HG02571 (cell line): ENCODE measurements at regions not wholly inside any gene's neighbourhood (a gene's known extent, or its start where the extent isn't known, plus 50 kb on each side); places are given as distances from the start of the nearest gene placed in this dataset.

Experiments
- ATAC-seq: cut with Tn5 transposase; IDR thresholded peaks from one replicate; pipeline ENCODE4 v1.9.1; 2021; ENCODE audit warnings: mild to moderate bottlenecking, moderate library complexity; ENCODE audit not compliant: unreplicated experiment

DNA sequence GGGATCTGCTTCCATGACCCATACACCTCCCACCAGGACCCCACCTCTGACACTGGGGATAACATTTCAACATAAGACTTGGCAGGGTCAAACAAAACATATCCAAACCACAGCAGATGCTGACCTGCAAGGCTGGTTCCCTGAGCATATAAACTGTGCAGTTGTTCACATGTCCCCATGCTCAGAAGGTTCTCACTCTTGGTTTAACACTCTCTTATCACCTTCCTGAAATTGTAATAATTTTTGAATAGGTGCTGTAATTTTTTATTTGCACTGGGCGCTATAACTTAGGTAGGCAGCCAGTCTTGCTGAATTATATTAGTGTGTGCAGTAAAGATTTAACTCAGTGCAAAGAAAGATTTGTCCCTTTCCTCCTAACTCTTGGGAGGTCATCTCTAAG is 824.8 kb upstream of the SOX9 start:
- ATAC-seq = no peak

DNA sequence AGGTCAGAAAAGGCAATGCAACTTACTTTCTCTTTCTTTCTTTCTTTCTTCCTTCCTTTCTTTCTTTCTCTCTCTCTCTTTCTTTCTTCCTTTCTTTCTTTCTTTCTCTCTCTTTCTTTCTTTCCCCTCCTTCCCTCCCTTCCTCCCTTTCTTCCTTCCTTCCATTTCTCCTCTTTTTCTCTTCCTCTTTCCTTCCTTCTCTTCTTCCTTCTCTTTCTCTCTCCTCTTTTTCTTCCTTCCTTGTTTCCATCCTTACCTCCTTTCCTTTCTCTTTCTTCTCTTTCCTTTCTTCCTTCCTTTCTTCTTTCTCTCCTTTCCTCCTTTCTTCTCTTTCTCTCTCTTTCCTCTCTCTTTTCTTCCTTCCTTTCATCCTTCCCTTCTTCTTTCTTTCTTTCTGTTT is 819.8 kb upstream of the SOX9 start:
- no peak for ATAC-seq

DNA sequence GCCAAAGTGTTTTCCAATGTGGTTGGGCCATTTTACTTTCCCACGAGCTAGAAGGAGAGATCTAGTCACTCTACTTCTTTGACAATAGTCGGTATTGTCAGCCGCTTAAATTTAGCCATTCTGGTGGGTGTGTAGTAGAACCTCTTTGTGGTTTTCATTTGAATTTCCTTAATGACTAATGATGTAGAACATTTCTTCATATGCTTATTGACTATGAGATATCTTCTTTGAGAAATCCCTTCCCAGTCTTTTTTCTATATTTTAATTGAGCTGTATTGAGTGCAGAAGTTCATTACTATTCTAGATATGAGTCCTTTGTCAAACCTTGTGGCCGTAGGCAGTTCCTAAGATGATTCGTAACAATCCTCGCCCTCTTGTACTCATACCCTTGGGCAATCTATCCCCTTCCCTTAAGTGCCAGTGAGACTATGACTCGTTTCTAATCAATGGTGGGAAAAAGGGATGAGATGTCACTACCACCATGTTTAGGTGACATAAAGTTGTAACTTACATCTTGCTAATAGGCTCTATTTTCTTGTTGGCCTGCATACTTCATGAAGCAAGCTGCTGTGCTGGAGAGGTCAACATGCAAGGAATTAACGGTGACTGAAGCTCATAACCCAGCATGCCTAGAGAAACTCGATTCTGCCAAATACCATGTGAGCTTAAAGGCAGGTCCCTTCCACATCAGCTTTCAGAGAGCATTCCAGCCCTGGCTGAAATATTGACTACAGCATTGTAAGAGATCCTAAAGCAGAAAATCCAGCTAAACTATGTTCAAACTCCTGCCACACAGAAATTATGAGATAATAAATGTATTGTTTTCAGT is 817.9 kb upstream of the SOX9 start:
- no peak for ATAC-seq

DNA sequence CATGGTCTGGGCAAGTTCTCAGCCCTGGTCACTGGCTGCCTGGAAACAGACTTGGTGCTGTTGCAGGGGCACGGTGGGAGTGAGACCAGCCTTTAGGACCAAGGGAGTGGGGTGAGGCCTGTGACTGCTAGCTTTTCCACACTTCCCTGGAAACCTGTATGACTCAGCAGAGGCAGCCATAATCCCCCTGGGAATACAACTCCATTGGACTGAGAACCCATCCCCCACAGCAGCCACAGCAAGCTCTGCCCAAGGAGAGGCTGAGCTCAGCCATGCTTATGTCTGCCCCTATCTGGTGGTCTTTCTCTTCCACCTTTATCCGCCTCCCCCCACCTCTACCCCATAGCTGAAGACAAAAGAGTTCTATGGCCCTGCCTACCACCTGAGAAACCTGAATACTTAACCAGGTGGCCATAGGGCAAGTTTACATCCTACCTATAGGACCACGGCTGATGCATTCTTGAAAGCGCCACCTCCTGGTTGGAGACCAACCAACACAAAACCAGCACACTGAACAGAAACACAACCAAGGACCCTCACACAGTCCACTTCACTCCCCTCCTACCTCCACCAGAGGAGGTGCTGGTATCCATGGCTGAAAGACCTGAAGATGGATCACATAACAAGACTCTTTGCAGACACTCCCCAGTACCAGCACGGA is 816.2 kb upstream of the SOX9 start:
- no peak for ATAC-seq

DNA sequence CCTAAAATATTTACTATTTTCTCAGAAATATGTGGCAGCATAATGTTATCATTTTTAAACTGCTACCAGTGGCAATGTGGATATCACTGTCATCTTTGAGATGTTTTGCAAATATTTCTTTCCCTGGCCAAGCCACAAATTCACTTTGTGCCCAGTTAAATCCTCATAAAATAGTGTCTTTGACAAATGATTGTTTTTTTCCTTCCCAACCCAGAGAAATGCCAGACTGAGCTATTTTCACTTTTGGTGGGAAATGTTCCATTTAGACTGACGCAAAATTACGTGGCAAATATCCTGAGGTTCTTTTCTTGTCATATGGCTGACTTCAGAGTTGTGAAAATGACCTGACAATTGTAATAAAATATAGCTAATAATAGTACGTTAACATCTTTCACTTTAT is 807.0 kb upstream of the SOX9 start:
- ATAC-seq = no peak

DNA sequence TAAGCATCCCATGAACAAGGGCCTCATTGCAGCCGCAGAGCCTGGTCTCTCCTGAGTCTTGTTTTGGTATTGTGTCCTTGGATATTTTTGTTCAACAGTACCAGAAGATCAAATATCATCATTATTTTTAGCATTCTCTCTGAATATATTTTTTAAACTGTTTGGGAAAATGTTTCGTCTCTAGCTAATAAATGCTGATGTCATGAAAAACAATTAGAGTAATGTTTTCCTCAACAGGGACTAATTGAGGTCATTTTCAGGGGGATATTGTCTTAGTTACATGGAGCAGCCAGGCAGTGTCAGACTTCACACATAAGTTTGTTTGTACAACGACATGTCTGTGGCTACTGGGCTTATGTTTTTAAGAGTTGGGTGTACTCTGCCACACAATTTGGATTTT is 805.3 kb upstream of the SOX9 start:
- ATAC-seq = no peak

DNA sequence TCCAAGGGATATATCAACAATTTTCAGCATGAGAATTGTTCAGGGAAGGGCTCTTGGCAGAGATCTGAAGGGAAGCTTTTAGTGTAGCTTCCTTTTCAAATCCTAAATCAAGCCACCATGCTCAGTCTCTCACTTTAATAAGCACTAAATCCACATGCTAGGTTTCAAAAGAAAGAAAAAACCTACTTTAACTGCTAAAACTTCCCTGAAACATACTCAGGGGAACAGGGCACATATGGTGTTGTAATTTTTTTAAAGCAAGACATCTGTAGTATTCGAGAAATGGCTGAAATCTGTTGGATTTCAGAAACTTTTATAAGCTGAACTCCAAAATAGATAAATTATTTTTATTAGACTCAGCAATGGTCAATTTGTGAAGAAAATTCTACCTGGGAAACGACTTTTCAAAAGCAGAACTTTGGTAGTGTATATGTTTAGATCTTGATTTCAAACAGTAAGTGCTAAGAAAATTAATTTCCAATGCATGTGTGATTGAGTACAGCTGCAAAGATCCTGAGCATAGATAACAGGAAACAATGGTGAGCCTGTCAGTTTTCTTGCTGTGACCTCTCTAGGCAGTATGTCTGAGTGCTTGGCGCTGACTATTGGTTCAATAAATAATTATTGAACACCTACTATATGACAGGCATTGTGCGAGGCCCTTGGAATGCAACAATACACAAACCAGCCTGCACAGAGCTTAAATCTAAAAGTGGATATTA is 804.5 kb upstream of the SOX9 start:
- no peak for ATAC-seq

DNA sequence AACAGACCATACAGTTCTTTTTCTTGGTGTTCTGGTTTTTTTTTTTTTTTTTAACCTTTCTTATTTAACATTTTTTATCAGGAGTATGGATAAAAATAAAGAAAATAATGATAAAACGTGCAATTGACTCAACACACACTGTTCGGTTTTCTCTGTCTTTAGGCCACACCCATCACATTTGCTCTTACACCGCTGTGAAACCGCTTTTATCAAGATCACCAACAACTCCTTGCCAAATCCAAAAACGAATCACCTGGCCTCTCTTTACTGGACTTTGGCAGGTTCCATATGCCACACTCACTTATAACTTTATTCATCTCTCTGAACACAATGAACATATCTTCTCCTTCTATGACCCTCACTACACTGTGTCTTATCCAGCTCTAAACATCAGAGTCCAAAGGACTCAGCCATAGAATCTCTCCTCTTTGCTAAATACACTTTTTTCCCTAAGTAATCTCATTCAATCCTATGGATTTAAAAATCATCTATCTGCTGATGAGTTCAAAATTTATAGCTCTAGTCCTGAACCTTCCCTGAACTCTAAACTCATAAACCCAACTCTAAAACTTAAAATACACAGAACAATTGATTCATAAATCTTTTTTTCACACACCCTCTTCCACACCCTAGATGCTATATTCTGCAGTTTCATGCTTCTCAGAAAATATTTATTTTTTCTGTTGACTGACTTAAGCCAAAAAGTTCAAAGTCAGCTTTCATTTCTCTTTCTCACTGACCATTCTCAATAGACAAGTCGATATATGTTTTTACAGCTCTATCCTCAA is 800.6 kb upstream of the SOX9 start:
- no peak for ATAC-seq

DNA sequence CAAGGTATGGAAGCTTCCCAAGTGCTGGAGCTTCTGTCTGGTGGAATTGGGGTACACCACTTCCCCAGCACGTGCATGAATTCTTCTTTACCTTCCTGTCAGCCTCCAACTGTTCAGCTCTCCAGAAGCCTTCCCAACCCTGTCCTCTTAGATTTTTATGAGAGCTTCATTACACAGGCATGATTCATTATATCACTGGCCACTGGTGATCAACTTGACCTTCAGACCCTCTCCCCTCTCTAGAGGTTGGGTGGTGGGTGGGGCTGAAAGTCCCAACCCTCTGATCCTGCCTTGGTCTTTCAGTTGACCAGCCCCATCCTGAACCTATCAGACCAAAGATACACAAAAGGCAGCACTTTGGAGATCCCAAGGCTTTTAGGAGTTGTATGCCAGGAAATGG is 795.7 kb upstream of the SOX9 start:
- ATAC-seq = no peak

DNA sequence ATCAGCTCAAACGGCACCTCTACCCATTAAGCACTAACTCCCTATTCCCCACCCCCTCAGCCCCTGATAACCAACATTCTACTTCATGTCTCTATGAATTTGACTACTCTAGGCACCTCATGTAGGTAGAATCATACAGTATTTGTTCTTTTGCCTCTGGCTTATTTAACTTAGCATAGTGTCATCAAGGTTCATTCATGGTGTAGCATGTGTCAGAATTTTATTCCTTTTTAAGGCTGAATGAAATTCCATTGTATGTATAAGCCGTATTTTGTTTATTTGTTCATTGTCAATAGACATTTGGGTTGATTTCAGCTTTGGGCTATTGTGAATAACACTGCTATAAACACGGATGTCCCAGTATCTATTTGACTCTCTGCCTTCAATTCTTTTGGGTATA is 794.9 kb upstream of the SOX9 start:
- ATAC-seq = no peak

DNA sequence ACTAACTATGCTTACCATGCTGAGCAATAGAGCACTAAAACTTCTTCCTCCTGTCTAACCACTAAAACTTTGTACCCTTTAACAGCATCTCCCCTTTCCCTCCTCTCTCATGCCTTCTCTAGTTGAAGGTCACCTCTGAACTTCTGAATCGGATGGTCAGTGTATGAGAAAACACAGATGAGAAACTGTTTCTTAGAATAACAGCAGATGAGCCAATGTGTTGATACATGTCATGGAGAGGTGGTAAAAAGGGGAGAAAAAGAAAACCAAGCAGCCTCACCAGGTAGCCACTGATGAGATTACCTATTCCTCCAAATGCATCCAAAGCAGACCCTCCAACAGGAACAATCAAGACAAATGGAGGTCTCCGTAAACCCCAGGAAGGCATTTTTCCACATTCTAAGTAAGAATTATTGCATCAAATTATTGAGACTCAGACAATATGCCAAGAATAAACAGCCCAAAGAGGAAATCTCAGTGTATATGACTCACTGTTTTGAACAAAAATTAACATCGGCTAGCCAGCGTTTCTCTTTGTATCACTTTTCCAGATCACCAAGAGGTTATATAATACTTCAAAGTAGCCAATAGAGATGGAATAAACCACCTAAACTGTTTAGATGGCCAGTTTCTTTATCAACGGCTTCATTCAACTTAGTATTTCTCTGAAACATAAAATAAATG is 793.3 kb upstream of the SOX9 start:
- no peak for ATAC-seq

DNA sequence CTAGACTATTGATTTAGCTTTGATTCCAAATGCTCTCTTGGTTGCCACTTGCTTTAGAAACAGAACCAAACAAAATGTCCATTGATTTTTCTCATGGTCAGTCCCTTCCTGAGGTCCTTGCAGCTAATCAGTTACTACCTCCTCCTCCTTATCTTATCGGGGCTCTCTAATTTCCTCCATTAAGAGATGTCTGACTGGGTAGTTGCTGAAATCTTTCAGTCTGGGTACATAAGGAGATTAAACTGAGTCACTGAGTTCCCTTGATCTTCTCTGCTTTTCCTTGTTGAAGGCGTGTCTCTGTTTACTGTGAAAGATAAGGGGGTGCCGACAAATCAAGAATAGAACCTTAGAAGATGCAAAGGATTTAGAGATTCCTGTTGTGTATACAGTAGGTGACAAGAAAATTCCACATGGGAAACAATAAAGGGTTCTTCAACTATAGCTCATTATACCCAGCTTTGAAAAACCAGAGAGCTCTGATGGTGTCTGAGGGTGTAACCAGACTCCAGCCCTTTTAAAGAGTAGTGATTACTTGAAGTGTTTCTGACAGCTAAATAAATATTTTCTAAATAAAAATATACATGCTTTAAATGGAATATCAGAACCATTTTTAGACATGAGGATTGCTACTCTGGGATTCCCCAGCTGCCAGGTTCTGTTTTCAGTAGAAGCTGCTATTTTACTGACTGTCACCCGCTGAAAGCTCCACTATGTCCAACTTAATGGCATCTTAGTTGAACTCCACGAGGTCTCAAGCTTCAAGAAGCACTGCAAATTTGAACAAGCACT is 791.3 kb upstream of the SOX9 start:
- no peak for ATAC-seq

DNA sequence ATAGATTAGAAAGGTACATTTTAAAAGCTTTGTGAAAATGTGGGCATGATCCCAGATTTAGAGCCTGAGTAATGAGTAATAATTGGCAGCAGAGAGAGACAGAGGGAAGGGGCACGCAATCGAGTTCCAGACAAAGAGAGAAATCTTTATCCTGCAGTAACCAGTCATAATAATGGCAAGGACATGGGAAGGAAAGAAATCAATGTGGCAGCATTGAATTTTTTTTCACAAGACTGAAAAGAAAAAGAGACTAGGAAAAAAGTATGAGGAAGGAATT is 790.8 kb upstream of the SOX9 start:
- ATAC-seq = no peak

DNA sequence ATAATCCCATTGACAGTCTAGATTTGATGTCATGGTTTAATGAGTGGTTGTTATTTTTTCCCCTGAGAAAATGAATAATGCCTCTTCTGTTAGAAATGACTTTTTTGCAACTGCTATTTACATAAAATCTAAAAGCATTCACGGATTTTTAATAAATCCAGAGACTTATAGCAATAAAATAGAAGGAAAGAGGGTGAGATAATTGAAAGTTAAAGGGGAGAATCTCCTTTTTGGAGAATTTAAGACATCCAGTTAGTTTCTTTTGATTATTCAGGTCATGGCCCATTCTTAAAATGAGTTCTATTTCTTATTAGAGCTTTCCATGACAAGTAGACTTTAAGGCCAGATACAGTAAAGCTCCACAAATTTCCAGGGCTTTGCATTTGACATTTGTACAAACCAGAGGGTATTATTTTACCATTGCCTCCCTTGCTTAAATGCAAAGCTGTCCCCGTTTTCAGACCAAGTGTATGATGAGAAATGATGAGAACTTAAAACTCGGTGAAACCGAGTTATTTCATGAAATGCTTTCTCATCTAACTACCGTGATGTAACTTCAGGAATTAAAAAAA is 789.0 kb upstream of the SOX9 start:
- no peak for ATAC-seq

DNA sequence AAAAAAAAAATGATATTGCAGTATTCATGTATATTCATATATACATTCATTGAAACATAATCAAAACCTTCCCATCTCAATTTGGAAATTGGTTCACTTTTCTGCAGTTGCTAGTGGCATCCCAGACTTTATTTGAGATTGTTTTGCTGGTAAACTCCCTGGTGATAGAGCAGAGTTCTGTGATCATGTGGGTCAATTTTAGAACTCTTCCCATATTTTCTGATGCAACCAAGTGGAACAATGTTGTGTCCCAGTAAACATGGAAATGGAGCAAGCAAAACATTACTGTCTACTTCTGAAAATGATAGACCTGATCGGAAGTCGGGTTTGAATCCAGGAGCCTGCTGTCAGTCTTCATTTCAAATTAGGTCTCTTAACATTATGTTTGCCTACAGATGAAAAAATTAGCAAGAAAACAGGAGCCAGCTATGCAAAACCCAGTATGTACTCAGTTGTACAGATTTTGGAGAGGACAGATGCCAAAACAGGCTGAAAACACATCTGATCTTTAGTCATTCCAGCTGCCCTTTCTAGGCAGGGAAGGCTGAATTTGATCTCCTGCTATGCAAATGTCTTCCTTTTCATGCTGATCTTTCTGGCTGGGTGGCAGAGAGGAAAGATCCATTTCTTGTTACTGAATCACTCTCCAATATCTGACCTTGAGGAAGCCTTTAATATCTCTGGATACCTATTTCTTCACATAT is 786.6 kb upstream of the SOX9 start:
- no peak for ATAC-seq

DNA sequence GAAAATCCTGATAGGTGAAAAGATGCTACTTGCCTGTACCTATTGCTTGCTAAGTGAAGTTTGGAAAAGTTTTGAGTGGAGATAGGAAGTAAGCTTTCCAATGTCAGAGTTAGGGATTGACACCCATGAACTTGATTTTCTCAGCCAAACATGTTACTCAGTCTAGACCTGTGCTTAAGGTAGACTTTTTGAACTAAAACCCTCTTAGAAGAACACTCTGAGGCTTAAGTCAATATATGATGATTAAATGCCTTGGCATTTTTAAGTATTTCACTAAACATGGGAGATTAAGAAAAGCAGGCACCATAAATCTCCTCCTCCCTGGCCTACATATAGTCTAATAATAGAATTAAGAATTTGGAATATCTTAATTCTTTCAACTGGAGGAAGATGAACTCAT is 785.6 kb upstream of the SOX9 start:
- ATAC-seq = no peak

DNA sequence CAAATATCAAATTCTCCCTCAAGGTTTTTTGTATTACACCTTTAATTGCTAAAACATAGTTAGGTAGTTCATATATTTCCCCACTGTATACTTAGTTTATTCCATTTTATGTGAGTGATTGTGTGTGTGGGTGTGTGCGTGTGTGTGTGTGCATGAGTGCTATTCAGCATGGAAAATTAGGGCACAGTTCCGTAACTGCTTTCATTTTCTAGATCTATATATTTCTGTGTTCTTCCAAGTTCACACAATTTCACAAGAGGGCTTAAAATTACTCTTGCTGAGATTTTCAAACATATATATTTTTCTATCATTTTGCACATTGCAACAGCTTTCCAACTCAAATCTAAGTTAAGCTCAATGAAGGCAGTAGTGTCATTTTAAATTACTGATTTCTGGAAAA is 782.9 kb upstream of the SOX9 start:
- ATAC-seq = no peak

DNA sequence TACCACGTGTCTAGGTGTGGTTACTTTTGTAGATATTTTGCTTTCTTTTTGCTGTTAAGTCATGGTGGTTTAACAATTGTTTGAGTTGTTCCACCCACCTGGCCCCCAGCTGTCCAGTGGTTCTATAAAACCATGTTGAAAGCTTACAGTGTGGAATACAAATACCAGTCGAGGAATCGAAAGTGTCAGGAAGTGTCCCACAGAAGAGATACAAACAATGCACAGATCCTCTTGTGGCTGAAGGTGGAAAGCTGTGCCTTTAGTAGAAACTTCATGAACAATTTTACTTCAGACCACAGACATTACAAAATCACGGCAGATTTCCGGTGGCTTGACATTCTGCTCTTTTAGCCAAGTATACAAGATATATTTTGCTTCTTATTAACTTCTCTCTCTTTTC is 782.4 kb upstream of the SOX9 start:
- ATAC-seq = no peak

DNA sequence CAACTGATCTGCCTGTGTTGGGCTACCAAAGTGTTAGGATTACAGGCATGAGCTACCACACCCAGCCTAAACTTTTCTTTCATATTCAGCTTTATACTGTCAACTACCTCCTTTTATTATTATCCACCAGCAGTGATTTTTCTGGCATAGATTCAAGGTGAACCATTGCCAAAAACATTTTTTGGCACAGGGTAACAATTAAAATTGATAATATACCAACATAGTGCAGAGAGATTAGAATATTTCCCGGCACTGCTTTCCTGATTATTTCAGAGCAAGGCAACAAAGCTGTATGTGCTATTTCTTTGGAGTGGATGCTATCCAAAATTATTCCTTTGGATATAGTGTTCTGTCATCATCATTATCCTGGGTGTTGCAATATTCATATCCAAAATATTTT is 781.6 kb upstream of the SOX9 start:
- ATAC-seq = no peak
